Progenitor cell of endocrine pancreas (in vitro differentiated cells): ENCODE measurements at regions not wholly inside any gene's neighbourhood (a gene's known extent, or its start where the extent isn't known, plus 50 kb on each side); places are given as distances from the start of the nearest gene placed in this dataset.
"Not testable (repeated sequence)": the region's sequence is repeated elsewhere in the genome, so short reads cannot be mapped to it uniquely, and the experiment has no call there.

ENCODE experiments used
- DNase-seq: peaks from one replicate; pipeline ENCODE4 v3.0.0; 2021; ENCODE audit warnings: low spot score; ENCODE audit not compliant: unreplicated experiment
- H3K27ac Mint-ChIP-seq: 2 replicates; pipeline ENCODE4 v1.8.0; 2021; ENCODE audit warnings: mild to moderate bottlenecking, moderate library complexity, mixed read lengths
- H3K27me3 Mint-ChIP-seq: 2 replicates; pipeline ENCODE4 v1.8.0; 2021; ENCODE audit warnings: mixed read lengths
- H3K36me3 Mint-ChIP-seq: 2 replicates; pipeline ENCODE4 v1.8.0; 2022; ENCODE audit warnings: mixed read lengths; ENCODE audit not compliant: insufficient read depth
- H3K4me1 Mint-ChIP-seq: 2 replicates; pipeline ENCODE4 v1.8.0; 2021; ENCODE audit warnings: low read depth, mixed read lengths
- H3K4me3 Mint-ChIP-seq: 2 replicates; pipeline ENCODE4 v1.8.0; 2021; ENCODE audit warnings: low read depth, mild to moderate bottlenecking, moderate library complexity, mixed read lengths
- H3K9me3 Mint-ChIP-seq: 2 replicates; pipeline ENCODE4 v1.8.0; 2021; ENCODE audit warnings: low read depth, mixed read lengths
- CTCF ChIP-seq: fragments of 200-600 bp; sonication (generic); IDR thresholded peaks from one replicate; pipeline ENCODE4 v1.5.0; 2021; ENCODE audit warnings: antibody characterized with exemption, mild to moderate bottlenecking; ENCODE audit not compliant: unreplicated experiment

- Mint-ChIP-seq H3K9me3 (peaks cover 5% of the 10 kb centered on the region), H3K36me3 (no peaks in the 10 kb centered on the region), H3K4me1 (peaks cover 5% of the 10 kb centered on the region), H3K27ac (no peak overlapping the region), H3K27me3 (peaks cover 1% of the 10 kb centered on the region), H3K4me3 (no peak overlapping the region)
- no peak for DNase-seq
- no peak for TF ChIP-seq CTCF
Observed at GRCh38 chr12:46983393-46983793, 96.0 kb upstream of the PCED1B start.

GRCh38 chr12:46983959-46984841, 95.2 kb upstream of the PCED1B start:
- no peak overlapping the region for H3K4me3 Mint-ChIP-seq
- no peak for DNase-seq
- H3K9me3 Mint-ChIP-seq = peaks cover 7% of the 10 kb centered on the region
- TF ChIP-seq CTCF = peak; percentile 71
- H3K27ac Mint-ChIP-seq = no peak overlapping the region
- no peaks in the 10 kb centered on the region for H3K36me3 Mint-ChIP-seq
- peaks cover 5% of the 10 kb centered on the region for H3K4me1 Mint-ChIP-seq
- no peaks in the 10 kb centered on the region for H3K27me3 Mint-ChIP-seq

GRCh38 chr12:46985816-46986215, 93.6 kb upstream of the PCED1B start:
- Mint-ChIP-seq H3K9me3 (peaks cover 19% of the 10 kb centered on the region), H3K27me3 (no peaks in the 10 kb centered on the region), H3K36me3 (peaks cover under 1% of the 10 kb centered on the region), H3K27ac (no peak overlapping the region), H3K4me3 (no peak overlapping the region), H3K4me1 (peaks cover 5% of the 10 kb centered on the region)
- no peak for TF ChIP-seq CTCF
- DNase-seq = no peak

GRCh38 chr12:46988122-46988521, 91.3 kb upstream of the PCED1B start:
- not testable (repeated sequence) for DNase-seq, H3K27me3 Mint-ChIP-seq, H3K4me1 Mint-ChIP-seq, H3K27ac Mint-ChIP-seq, H3K36me3 Mint-ChIP-seq, H3K4me3 Mint-ChIP-seq
- peaks cover 21% of the 10 kb centered on the region for H3K9me3 Mint-ChIP-seq

GRCh38 chr12:46990211-46990610, 89.2 kb upstream of the PCED1B start:
- no peak for TF ChIP-seq CTCF
- peaks cover 21% of the 10 kb centered on the region for H3K9me3 Mint-ChIP-seq

GRCh38 chr12:46992051-46992450, 87.4 kb upstream of the PCED1B start:
- DNase-seq, H3K36me3 Mint-ChIP-seq, H3K4me1 Mint-ChIP-seq, H3K4me3 Mint-ChIP-seq, H3K27ac Mint-ChIP-seq, H3K27me3 Mint-ChIP-seq: not testable (repeated sequence)
- peaks cover 21% of the 10 kb centered on the region for H3K9me3 Mint-ChIP-seq

More at GRCh38 chr12:46990211-46990610, 89.2 kb upstream of the PCED1B start:
- Mint-ChIP-seq H3K4me1 (peaks cover 5% of the 10 kb centered on the region), H3K27me3 (no peaks in the 10 kb centered on the region), H3K4me3 (no peak overlapping the region), H3K27ac (no peak overlapping the region), H3K36me3 (peaks cover 2% of the 10 kb centered on the region)
- no peak for DNase-seq
